Transverse colon (tissue), 4 donors: ENCODE measurements at regions not wholly inside any gene's neighbourhood (a gene's known extent, or its start where the extent isn't known, plus 50 kb on each side); places are given as distances from the start of the nearest gene placed in this dataset.

Source experiments
- CTCF ChIP-seq, 5 experiments: fragments of 200-600 bp in 3 of 5; fragments of 450-650 bp in 2 of 5; sonication (generic) in 3 of 5; IDR thresholded peaks; 1 replicate in 2 of 5; 2 replicates in 3 of 5; pipeline ENCODE4 v1.5.1; 2016 to 2017; ENCODE audit warnings: antibody characterized with exemption in 5 of 5, inconsistent platforms in 3 of 5, mild to moderate bottlenecking in 2 of 5, moderate library complexity in 1 of 5
- POLR2A ChIP-seq: fragments of 450-650 bp; IDR thresholded peaks from one replicate; pipeline ENCODE4 v1.6.1; 2016; ENCODE audit warnings: antibody characterized with exemption, mild to moderate bottlenecking, moderate library complexity
- POLR2AphosphoS5 ChIP-seq, 3 donors: sonication (generic); formaldehyde crosslinking; IDR thresholded peaks; one replicate each; pipeline ENCODE4 v1.6.1; 2016; ENCODE audit warnings: antibody characterized with exemption in 3 of 3

DNA sequence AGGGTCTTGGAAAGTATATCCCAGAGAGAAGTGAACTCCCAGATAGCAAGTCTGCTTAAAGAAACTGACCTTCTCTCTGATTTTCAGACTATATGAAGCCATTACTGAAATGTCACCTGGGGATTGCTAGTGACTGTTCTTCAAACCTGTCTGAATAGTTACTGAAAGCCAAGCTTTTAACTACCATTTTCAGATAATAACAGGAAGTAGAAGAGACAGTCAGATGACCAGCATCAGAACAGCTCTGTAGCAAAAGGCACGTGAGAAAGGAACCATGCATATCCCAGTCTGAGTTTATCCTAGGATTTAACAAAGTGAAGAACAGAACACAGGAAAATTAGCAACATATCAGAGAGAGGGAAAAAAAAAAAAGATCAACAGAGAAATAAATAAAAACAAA is 74.9 kb upstream of the SELENOP start:
- TF ChIP-seq POLR2AphosphoS5 (IDR thresholded peaks at IDR 0.05): no peak
- TF ChIP-seq CTCF (IDR thresholded peaks at IDR 0.05): no peak
- TF ChIP-seq POLR2A: no peak
